GM23338 (cell line): ENCODE measurements at regions not wholly inside any gene's neighbourhood (a gene's known extent, or its start where the extent isn't known, plus 50 kb on each side); places are given as distances from the start of the nearest gene placed in this dataset.

Experiments used
- ATAC-seq: fragments of 200-7000 bp; cut with Tn5 transposase; 3 replicates; pipeline ENCODE4 v1.9.1; 2020
- DNase-seq: peaks from one replicate; pipeline ENCODE4 v3.0.0-alpha.2; 2015; ENCODE audit warnings: low spot score
- H2AFZ ChIP-seq: fragments of 200-600 bp; sonication (generic); 2 replicates; pipeline ENCODE4 v1.8.0; 2016; ENCODE audit warnings: antibody characterized with exemption, mild to moderate bottlenecking, moderate library complexity
- H3F3A ChIP-seq: fragments of 200-600 bp; sonication (generic); replicated peaks from 2 replicates; pipeline ENCODE4 v1.8.0; 2017; ENCODE audit warnings: antibody characterized with exemption, mixed run types, low read depth
- H3K27ac ChIP-seq: fragments of 200-600 bp; sonication (generic); 2 replicates; pipeline ENCODE4 v1.6.1; 2016; ENCODE audit warnings: low read depth
- H3K27me3 ChIP-seq: fragments of 200-600 bp; sonication (generic); 2 replicates; pipeline ENCODE4 v1.8.0; 2016; ENCODE audit warnings: mild to moderate bottlenecking, mixed run types, moderate library complexity; ENCODE audit not compliant: insufficient read depth
- H3K36me3 ChIP-seq: fragments of 200-600 bp; sonication (generic); 2 replicates; pipeline ENCODE4 v1.8.0; 2016; ENCODE audit warnings: mild to moderate bottlenecking; ENCODE audit not compliant: insufficient read depth
- H3K4me1 ChIP-seq: fragments of 200-600 bp; sonication (generic); 2 replicates; pipeline ENCODE4 v1.8.0; 2016; ENCODE audit warnings: mild to moderate bottlenecking, moderate library complexity; ENCODE audit not compliant: insufficient read depth
- H3K4me2 ChIP-seq: fragments of 200-600 bp; sonication (generic); 2 replicates; pipeline ENCODE4 v1.7.1; 2017; ENCODE audit warnings: mixed run types
- H3K4me3 ChIP-seq: fragments of 200-600 bp; sonication (generic); 2 replicates; pipeline ENCODE4 v1.6.1; 2016; ENCODE audit warnings: mixed run types
- H3K79me2 ChIP-seq: fragments of 200-600 bp; sonication (generic); replicated peaks from 2 replicates; pipeline ENCODE4 v1.8.0; 2017; ENCODE audit warnings: mild to moderate bottlenecking; ENCODE audit not compliant: insufficient read depth
- H3K9me2 ChIP-seq: fragments of 200-600 bp; sonication (generic); 2 replicates; pipeline ENCODE4 v1.8.0; 2017; ENCODE audit not compliant: insufficient read depth
- H4K20me1 ChIP-seq: fragments of 200-600 bp; sonication (generic); replicated peaks from 2 replicates; pipeline ENCODE4 v1.8.0; 2017; ENCODE audit warnings: mild to moderate bottlenecking; ENCODE audit not compliant: insufficient read depth
- H3K27ac Mint-ChIP-seq: 2 replicates; pipeline ENCODE4 v1.8.0; 2020; ENCODE audit warnings: inconsistent platforms, mild to moderate bottlenecking, moderate library complexity, mixed read lengths
- H3K27me3 Mint-ChIP-seq: 3 replicates; pipeline ENCODE4 v1.8.0; 2022; ENCODE audit warnings: low read depth, mild to moderate bottlenecking, moderate library complexity, mixed read lengths, inconsistent platforms; ENCODE audit not compliant: insufficient read depth, poor library complexity
- H3K36me3 Mint-ChIP-seq: 3 replicates; pipeline ENCODE4 v1.8.0; 2021; ENCODE audit warnings: low read depth, mild to moderate bottlenecking, inconsistent platforms, moderate library complexity, mixed read lengths
- H3K4me1 Mint-ChIP-seq: 3 replicates; pipeline ENCODE4 v1.8.0; 2020; ENCODE audit warnings: mild to moderate bottlenecking, inconsistent platforms, mixed read lengths
- H3K4me3 Mint-ChIP-seq: 3 replicates; pipeline ENCODE4 v1.8.0; 2021; ENCODE audit warnings: moderate library complexity, mild to moderate bottlenecking, inconsistent platforms, mixed read lengths
- H3K9me3 Mint-ChIP-seq: 3 replicates; pipeline ENCODE4 v1.8.0; 2020; ENCODE audit warnings: moderate library complexity, mild to moderate bottlenecking, inconsistent platforms, mixed read lengths
- CREB1 ChIP-seq: fragments of 250-450 bp; sonication (Bioruptor Pico); IDR thresholded peaks from 2 replicates; pipeline ENCODE4 v1.5.0; 2020; ENCODE audit warnings: low read depth, mild to moderate bottlenecking, moderate library complexity
- NANOG ChIP-seq: IDR thresholded peaks from 2 replicates; pipeline ENCODE4 v1.6.1; 2016; ENCODE audit warnings: antibody characterized with exemption, borderline replicate concordance
- ZNF114 ChIP-seq: fragments of 250-450 bp; sonication (Bioruptor Pico); IDR thresholded peaks from 2 replicates; pipeline ENCODE4 v1.5.0; 2020; ENCODE audit warnings: mild to moderate bottlenecking, moderate library complexity
- ZNF331 ChIP-seq: fragments of 250-450 bp; sonication (Bioruptor Pico); IDR thresholded peaks from 2 replicates; pipeline ENCODE4 v1.5.0; 2020; ENCODE audit warnings: low read depth, mild to moderate bottlenecking, moderate library complexity
- TF ChIP-seq, protein P1 (sequence below): IDR thresholded peaks from one replicate; pipeline ENCODE4 v1.6.1; 2018; ENCODE audit warnings: antibody characterized with exemption; ENCODE audit not compliant: unreplicated experiment
- TF ChIP-seq, protein P2 (sequence below): IDR thresholded peaks from 2 replicates; pipeline ENCODE4 v1.6.1; 2016; ENCODE audit warnings: antibody characterized with exemption
- TF ChIP-seq, protein P3 (sequence below): fragments of 250-450 bp; sonication (Bioruptor Pico); IDR thresholded peaks from 2 replicates; pipeline ENCODE4 v1.5.0; 2020; ENCODE audit warnings: mild to moderate bottlenecking, moderate library complexity

DNA sequence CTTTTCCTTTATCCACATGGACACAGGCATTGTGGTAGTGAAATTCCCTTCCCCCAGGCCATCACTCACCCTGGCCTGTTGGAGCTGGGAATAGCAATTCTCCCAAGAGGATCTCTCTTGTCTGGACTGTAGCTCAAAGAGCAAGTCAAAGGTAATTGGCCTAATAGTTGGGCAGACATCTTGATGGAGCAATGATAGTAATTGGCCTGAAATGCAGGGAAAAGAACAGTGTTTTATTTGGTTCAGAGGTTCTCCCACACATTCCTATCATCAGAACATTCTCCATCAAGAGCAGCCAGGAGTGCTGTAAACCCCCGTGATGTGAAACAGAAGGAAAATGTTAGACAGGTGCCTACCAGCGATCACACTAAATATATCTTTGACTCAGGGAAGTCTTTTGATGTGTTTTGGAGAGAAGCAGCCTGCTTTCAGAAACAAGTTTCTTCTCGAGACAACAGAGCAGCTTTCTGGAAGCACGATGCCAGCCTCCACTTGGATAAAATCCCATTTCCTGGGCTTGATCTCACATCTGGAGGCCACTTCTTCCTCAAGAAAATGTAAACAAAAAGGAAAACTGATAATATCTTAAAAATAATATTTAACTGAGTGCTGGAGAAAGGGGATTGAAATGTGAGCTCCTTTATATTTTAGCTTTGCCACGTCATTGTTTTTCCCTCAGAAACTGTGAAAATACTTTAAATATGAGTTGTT is 198.1 kb upstream of the WWC1 start:
- no peaks in the 10 kb centered on the region for H3K27me3 Mint-ChIP-seq
- no peak overlapping the region for H2AFZ ChIP-seq
- no peak for DNase-seq
- H3K27ac ChIP-seq, result no peak overlapping the region
- no peak for ATAC-seq
- H4K20me1 ChIP-seq, result no peaks in the 10 kb centered on the region
- H3K27ac Mint-ChIP-seq, result no peak overlapping the region
- H3K36me3 Mint-ChIP-seq, result no peaks in the 10 kb centered on the region
- no peak overlapping the region for H3K4me3 ChIP-seq
- no peaks in the 10 kb centered on the region for H3K36me3 ChIP-seq
- TF ChIP-seq NANOG, result no peak
- TF ChIP-seq ZNF114 (CRISPR knock-in tag), result no peak
- TF ChIP-seq, protein P1, sequence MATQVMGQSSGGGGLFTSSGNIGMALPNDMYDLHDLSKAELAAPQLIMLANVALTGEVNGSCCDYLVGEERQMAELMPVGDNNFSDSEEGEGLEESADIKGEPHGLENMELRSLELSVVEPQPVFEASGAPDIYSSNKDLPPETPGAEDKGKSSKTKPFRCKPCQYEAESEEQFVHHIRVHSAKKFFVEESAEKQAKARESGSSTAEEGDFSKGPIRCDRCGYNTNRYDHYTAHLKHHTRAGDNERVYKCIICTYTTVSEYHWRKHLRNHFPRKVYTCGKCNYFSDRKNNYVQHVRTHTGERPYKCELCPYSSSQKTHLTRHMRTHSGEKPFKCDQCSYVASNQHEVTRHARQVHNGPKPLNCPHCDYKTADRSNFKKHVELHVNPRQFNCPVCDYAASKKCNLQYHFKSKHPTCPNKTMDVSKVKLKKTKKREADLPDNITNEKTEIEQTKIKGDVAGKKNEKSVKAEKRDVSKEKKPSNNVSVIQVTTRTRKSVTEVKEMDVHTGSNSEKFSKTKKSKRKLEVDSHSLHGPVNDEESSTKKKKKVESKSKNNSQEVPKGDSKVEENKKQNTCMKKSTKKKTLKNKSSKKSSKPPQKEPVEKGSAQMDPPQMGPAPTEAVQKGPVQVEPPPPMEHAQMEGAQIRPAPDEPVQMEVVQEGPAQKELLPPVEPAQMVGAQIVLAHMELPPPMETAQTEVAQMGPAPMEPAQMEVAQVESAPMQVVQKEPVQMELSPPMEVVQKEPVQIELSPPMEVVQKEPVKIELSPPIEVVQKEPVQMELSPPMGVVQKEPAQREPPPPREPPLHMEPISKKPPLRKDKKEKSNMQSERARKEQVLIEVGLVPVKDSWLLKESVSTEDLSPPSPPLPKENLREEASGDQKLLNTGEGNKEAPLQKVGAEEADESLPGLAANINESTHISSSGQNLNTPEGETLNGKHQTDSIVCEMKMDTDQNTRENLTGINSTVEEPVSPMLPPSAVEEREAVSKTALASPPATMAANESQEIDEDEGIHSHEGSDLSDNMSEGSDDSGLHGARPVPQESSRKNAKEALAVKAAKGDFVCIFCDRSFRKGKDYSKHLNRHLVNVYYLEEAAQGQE, result no peak
- TF ChIP-seq, protein P2, sequence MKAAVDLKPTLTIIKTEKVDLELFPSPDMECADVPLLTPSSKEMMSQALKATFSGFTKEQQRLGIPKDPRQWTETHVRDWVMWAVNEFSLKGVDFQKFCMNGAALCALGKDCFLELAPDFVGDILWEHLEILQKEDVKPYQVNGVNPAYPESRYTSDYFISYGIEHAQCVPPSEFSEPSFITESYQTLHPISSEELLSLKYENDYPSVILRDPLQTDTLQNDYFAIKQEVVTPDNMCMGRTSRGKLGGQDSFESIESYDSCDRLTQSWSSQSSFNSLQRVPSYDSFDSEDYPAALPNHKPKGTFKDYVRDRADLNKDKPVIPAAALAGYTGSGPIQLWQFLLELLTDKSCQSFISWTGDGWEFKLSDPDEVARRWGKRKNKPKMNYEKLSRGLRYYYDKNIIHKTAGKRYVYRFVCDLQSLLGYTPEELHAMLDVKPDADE, result no peak
- TF ChIP-seq CREB1, result no peak
- H3K4me1 ChIP-seq, result no peaks in the 10 kb centered on the region
- H3K9me3 Mint-ChIP-seq, result peaks cover 3% of the 10 kb centered on the region; the same call in 1 of the 3 replicates
- no peaks in the 10 kb centered on the region for H3F3A ChIP-seq
- no peaks in the 10 kb centered on the region for H3K9me2 ChIP-seq
- H3K4me2 ChIP-seq, result no peak overlapping the region
- H3K4me1 Mint-ChIP-seq, result no peaks in the 10 kb centered on the region
- no peak overlapping the region for H3K4me3 Mint-ChIP-seq
- H3K27me3 ChIP-seq, result no peaks in the 10 kb centered on the region
- H3K79me2 ChIP-seq, result no peaks in the 10 kb centered on the region

DNA sequence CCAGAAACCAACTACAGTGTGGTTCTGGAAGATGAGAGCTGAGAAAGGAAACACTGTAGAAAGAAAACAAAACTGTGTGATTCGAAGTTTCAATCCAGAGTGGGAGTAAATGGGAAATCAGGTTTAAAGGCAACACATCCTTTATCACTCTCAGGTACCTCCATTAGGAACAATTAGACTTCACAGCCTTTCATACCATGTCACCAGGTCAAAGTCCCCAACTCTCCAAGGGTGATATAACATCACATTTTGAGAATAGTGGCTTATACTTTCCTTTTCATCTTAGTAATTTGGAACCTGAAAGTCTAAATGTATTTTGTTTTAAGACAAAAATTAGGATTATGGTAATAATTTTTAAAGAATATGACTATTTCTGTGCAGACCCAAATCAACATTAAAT is 194.9 kb upstream of the WWC1 start:
- Mint-ChIP-seq H3K4me3 (no peak overlapping the region), H3K27me3 (peaks cover 2% of the 10 kb centered on the region), H3K9me3 (peaks cover 3% of the 10 kb centered on the region; the same call in 1 of the 3 replicates), H3K4me1 (no peaks in the 10 kb centered on the region), H3K27ac (no peak overlapping the region), H3K36me3 (no peaks in the 10 kb centered on the region)
- H3K79me2 ChIP-seq, result no peaks in the 10 kb centered on the region
- no peaks in the 10 kb centered on the region for H3K4me1 ChIP-seq
- H3K27ac ChIP-seq, result no peak overlapping the region
- H3K9me2 ChIP-seq, result no peaks in the 10 kb centered on the region
- no peak overlapping the region for H3K4me3 ChIP-seq
- no peak for ATAC-seq
- H2AFZ ChIP-seq, result no peak overlapping the region
- H4K20me1 ChIP-seq, result no peaks in the 10 kb centered on the region
- H3K36me3 ChIP-seq, result no peaks in the 10 kb centered on the region
- H3K27me3 ChIP-seq, result no peaks in the 10 kb centered on the region
- no peak overlapping the region for H3K4me2 ChIP-seq
- no peak for DNase-seq
- H3F3A ChIP-seq, result no peaks in the 10 kb centered on the region
- TF ChIP-seq ZNF331 (CRISPR knock-in tag) (no peak), NANOG (no peak)
- TF ChIP-seq, protein P3, sequence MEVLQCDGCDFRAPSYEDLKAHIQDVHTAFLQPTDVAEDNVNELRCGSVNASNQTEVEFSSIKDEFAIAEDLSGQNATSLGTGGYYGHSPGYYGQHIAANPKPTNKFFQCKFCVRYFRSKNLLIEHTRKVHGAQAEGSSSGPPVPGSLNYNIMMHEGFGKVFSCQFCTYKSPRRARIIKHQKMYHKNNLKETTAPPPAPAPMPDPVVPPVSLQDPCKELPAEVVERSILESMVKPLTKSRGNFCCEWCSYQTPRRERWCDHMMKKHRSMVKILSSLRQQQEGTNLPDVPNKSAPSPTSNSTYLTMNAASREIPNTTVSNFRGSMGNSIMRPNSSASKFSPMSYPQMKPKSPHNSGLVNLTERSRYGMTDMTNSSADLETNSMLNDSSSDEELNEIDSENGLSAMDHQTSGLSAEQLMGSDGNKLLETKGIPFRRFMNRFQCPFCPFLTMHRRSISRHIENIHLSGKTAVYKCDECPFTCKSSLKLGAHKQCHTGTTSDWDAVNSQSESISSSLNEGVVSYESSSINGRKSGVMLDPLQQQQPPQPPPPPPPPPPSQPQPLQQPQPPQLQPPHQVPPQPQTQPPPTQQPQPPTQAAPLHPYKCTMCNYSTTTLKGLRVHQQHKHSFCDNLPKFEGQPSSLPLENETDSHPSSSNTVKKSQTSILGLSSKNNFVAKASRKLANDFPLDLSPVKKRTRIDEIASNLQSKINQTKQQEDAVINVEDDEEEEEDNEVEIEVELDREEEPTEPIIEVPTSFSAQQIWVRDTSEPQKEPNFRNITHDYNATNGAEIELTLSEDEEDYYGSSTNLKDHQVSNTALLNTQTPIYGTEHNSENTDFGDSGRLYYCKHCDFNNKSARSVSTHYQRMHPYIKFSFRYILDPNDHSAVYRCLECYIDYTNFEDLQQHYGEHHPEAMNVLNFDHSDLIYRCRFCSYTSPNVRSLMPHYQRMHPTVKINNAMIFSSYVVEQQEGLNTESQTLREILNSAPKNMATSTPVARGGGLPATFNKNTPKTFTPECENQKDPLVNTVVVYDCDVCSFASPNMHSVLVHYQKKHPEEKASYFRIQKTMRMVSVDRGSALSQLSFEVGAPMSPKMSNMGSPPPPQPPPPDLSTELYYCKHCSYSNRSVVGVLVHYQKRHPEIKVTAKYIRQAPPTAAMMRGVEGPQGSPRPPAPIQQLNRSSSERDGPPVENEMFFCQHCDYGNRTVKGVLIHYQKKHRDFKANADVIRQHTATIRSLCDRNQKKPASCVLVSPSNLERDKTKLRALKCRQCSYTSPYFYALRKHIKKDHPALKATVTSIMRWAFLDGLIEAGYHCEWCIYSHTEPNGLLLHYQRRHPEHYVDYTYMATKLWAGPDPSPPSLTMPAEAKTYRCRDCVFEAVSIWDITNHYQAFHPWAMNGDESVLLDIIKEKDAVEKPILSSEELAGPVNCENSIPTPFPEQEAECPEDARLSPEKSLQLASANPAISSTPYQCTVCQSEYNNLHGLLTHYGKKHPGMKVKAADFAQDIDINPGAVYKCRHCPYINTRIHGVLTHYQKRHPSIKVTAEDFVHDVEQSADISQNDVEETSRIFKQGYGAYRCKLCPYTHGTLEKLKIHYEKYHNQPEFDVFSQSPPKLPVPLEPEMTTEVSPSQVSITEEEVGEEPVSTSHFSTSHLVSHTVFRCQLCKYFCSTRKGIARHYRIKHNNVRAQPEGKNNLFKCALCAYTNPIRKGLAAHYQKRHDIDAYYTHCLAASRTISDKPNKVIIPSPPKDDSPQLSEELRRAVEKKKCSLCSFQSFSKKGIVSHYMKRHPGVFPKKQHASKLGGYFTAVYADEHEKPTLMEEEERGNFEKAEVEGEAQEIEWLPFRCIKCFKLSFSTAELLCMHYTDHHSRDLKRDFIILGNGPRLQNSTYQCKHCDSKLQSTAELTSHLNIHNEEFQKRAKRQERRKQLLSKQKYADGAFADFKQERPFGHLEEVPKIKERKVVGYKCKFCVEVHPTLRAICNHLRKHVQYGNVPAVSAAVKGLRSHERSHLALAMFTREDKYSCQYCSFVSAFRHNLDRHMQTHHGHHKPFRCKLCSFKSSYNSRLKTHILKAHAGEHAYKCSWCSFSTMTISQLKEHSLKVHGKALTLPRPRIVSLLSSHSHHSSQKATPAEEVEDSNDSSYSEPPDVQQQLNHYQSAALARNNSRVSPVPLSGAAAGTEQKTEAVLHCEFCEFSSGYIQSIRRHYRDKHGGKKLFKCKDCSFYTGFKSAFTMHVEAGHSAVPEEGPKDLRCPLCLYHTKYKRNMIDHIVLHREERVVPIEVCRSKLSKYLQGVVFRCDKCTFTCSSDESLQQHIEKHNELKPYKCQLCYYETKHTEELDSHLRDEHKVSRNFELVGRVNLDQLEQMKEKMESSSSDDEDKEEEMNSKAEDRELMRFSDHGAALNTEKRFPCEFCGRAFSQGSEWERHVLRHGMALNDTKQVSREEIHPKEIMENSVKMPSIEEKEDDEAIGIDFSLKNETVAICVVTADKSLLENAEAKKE (CRISPR knock-in tag), result no peak
